ENCODE measurements at regions not wholly inside any gene's neighbourhood (a gene's known extent, or its start where the extent isn't known, plus 50 kb on each side); places are given as distances from the start of the nearest gene placed in this dataset.

- H3K79me2 ChIP-seq (ENCODE audit: insufficient read depth, low read length) = no peaks in the 10 kb centered on the region
- no peak overlapping the region for H3K9ac ChIP-seq (ENCODE audit: insufficient read depth, low read length, poor library complexity, severe bottlenecking)
- Mint-ChIP-seq H3K9me3 (peaks cover 0 to 3% (median 0%) of the 10 kb centered on the region in 7 donors), H3K4me3 (no peak overlapping the region), H3K4me1 (no peaks in the 10 kb centered on the region), H3K27ac (no peak overlapping the region), H3K27me3 (ENCODE audit: low read depth in 3 of 3) (peaks cover 2 to 5% (median 5%) of the 10 kb centered on the region in 3 donors), H3K36me3 (no peaks in the 10 kb centered on the region)
- H2AFZ ChIP-seq (ENCODE audit: insufficient read depth, low read depth, low read length, poor library complexity, severe bottlenecking) = no peak overlapping the region
- H4K20me1 ChIP-seq (ENCODE audit: insufficient read depth, low read length) = no peaks in the 10 kb centered on the region
- WGBS (ENCODE audit: insufficient coverage) = 72% methylated on average over 2 of the region's 5 CpGs
- intact Hi-C loops (cut with micrococcal nuclease) = no loop called here
- no peak for DNase-seq
- no peak overlapping the region for H3K4me2 ChIP-seq (replicated peaks; ENCODE audit: extremely low read depth, low read length, poor library complexity, severe bottlenecking)
- H3K9me3 ChIP-seq (replicated peaks in 1 of 2; ENCODE audit: control insufficient read depth in 1 of 2, insufficient read depth in 1 of 2, low read length in 2 of 2) = no peaks in the 10 kb centered on the region
- TF ChIP-seq CTCF (IDR thresholded peaks at IDR 0.05) = no peak
- H3K4me1 ChIP-seq (ENCODE audit: control insufficient read depth in 1 of 2, insufficient read depth in 2 of 2, low read length in 2 of 2) = no peaks in the 10 kb centered on the region
- no peaks in the 10 kb centered on the region for H3K27me3 ChIP-seq (ENCODE audit: control insufficient read depth in 2 of 2, insufficient read depth in 2 of 2, low read length in 2 of 2)
- no peak overlapping the region for H3K27ac ChIP-seq (ENCODE audit: low read depth in 1 of 2, low read length in 2 of 2)
- no peak overlapping the region for H3K4me3 ChIP-seq (replicated peaks in 1 of 3; ENCODE audit: low read depth in 2 of 3, low read length in 3 of 3)
- H3K36me3 ChIP-seq (replicated peaks in 1 of 2; ENCODE audit: control insufficient read depth in 1 of 2, insufficient read depth in 2 of 2, low read length in 2 of 2) = no peaks in the 10 kb centered on the region
Observed at GRCh38 chr4:111652236-111652635, 493.0 kb upstream of the FAM241A start.

- no peak overlapping the region for H3K4me3 Mint-ChIP-seq
- TF ChIP-seq CTCF (IDR thresholded peaks at IDR 0.05) = no peak
- no peak overlapping the region for H3K27ac ChIP-seq (ENCODE audit: low read depth in 1 of 2, low read length in 2 of 2)
- H3K79me2 ChIP-seq (ENCODE audit: insufficient read depth, low read length) = no peaks in the 10 kb centered on the region
- no peaks in the 10 kb centered on the region for H3K36me3 Mint-ChIP-seq
- H2AFZ ChIP-seq (ENCODE audit: insufficient read depth, low read depth, low read length, poor library complexity, severe bottlenecking) = no peak overlapping the region
- intact Hi-C loops (cut with micrococcal nuclease) = no loop called here
- no peaks in the 10 kb centered on the region for H3K4me1 ChIP-seq (ENCODE audit: control insufficient read depth in 1 of 2, insufficient read depth in 2 of 2, low read length in 2 of 2)
- H3K27me3 Mint-ChIP-seq (ENCODE audit: low read depth in 3 of 3) = peaks cover 2 to 5% (median 2%) of the 10 kb centered on the region in 3 donors
- H3K36me3 ChIP-seq (replicated peaks in 1 of 2; ENCODE audit: control insufficient read depth in 1 of 2, insufficient read depth in 2 of 2, low read length in 2 of 2) = no peaks in the 10 kb centered on the region
- H3K4me2 ChIP-seq (replicated peaks; ENCODE audit: extremely low read depth, low read length, poor library complexity, severe bottlenecking) = no peak overlapping the region
- no peaks in the 10 kb centered on the region for H3K27me3 ChIP-seq (ENCODE audit: control insufficient read depth in 2 of 2, insufficient read depth in 2 of 2, low read length in 2 of 2)
- no peak overlapping the region for H3K9ac ChIP-seq (ENCODE audit: insufficient read depth, low read length, poor library complexity, severe bottlenecking)
- H3K9me3 Mint-ChIP-seq = peaks cover 0 to 1% (median 0%) of the 10 kb centered on the region in 7 donors
- DNase-seq = no peak
- no peaks in the 10 kb centered on the region for H3K4me1 Mint-ChIP-seq
- H3K27ac Mint-ChIP-seq = no peak overlapping the region
- no peak overlapping the region for H3K4me3 ChIP-seq (replicated peaks in 1 of 3; ENCODE audit: low read depth in 2 of 3, low read length in 3 of 3)
- no peaks in the 10 kb centered on the region for H3K9me3 ChIP-seq (replicated peaks in 1 of 2; ENCODE audit: control insufficient read depth in 1 of 2, insufficient read depth in 1 of 2, low read length in 2 of 2)
- WGBS (ENCODE audit: insufficient coverage) = no CpG with 5 or more reads among the region's 2 CpGs
- no peaks in the 10 kb centered on the region for H4K20me1 ChIP-seq (ENCODE audit: insufficient read depth, low read length)
Observed at GRCh38 chr4:111652986-111653385, 492.3 kb upstream of the FAM241A start.

Data from CD14-positive monocyte (primary cell).